IPS-15b (cell line): ENCODE measurements at regions not wholly inside any gene's neighbourhood (a gene's known extent, or its start where the extent isn't known, plus 50 kb on each side); places are given as distances from the start of the nearest gene placed in this dataset.

ENCODE experiments used
- H3K27me3 ChIP-seq: one replicate; pipeline ENCODE4 v1.6.1; 2013; ENCODE audit warnings: low read length; ENCODE audit not compliant: control insufficient read depth, insufficient read depth
- H3K36me3 ChIP-seq: one replicate; pipeline ENCODE4 v1.6.1; 2013; ENCODE audit warnings: low read length; ENCODE audit not compliant: control insufficient read depth, insufficient read depth
- H3K4me1 ChIP-seq: one replicate; pipeline ENCODE4 v1.6.1; 2013; ENCODE audit warnings: mild to moderate bottlenecking, low read length; ENCODE audit not compliant: control insufficient read depth, insufficient read depth
- H3K4me3 ChIP-seq: one replicate; pipeline ENCODE4 v1.5.1; 2013; ENCODE audit warnings: low read depth, low read length
- H3K9ac ChIP-seq: one replicate; pipeline ENCODE4 v1.6.1; 2013; ENCODE audit warnings: low read depth, mild to moderate bottlenecking, low read length
- H3K9me3 ChIP-seq: one replicate; pipeline ENCODE4 v1.6.1; 2013; ENCODE audit warnings: mild to moderate bottlenecking, low read length; ENCODE audit not compliant: control insufficient read depth, insufficient read depth

- H3K9ac ChIP-seq: no peak overlapping the region
- H3K4me1 ChIP-seq: no peaks in the 10 kb centered on the region
- no peaks in the 10 kb centered on the region for H3K36me3 ChIP-seq
- H3K4me3 ChIP-seq: no peak overlapping the region
- H3K27me3 ChIP-seq: no peaks in the 10 kb centered on the region
- H3K9me3 ChIP-seq: no peaks in the 10 kb centered on the region
Measured at GRCh38 chr17:69637446-69638156, 223.1 kb downstream of the MAP2K6 start.

DNA sequence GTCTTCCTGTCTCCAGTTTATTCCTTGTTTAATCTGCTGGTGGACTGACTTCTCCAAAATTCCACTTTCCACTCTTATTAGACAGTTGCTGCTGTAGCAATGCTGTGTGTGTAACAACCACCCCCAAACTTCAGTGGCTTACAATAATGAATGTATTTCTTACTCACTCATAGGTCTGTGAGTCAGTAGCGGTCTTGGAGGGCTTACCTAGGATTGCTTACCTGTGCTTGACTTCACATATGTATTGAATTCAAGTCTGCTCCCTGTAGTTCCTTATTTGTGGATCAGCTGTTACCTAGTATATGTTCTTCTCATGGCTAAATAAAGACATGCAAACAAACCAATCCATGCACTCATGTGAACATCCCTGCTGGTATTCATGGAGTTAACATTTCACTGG lies 224.6 kb downstream of the MAP2K6 start:
- H3K27me3 ChIP-seq: no peaks in the 10 kb centered on the region
- no peaks in the 10 kb centered on the region for H3K9me3 ChIP-seq
- H3K4me1 ChIP-seq: no peaks in the 10 kb centered on the region
- H3K4me3 ChIP-seq: no peak overlapping the region
- H3K9ac ChIP-seq: no peak overlapping the region
- H3K36me3 ChIP-seq: no peaks in the 10 kb centered on the region

GRCh38 chr17:69640073-69640472 lies 225.6 kb downstream of the MAP2K6 start:
- Histone ChIP-seq H3K27me3 (no peaks in the 10 kb centered on the region), H3K36me3 (no peaks in the 10 kb centered on the region), H3K9me3 (no peaks in the 10 kb centered on the region), H3K4me1 (no peaks in the 10 kb centered on the region), H3K4me3 (no peak overlapping the region), H3K9ac (no peak overlapping the region)

- Histone ChIP-seq H3K36me3 (no peaks in the 10 kb centered on the region), H3K4me1 (no peaks in the 10 kb centered on the region), H3K4me3 (no peak overlapping the region), H3K27me3 (no peaks in the 10 kb centered on the region), H3K9me3 (no peaks in the 10 kb centered on the region), H3K9ac (no peak overlapping the region)
Measured at GRCh38 chr17:69643686-69644085, 229.2 kb downstream of the MAP2K6 start.

GRCh38 chr17:69646729-69647128 lies 232.2 kb downstream of the MAP2K6 start:
- Histone ChIP-seq H3K4me1 (no peaks in the 10 kb centered on the region), H3K36me3 (no peaks in the 10 kb centered on the region), H3K9ac (no peak overlapping the region), H3K9me3 (no peaks in the 10 kb centered on the region), H3K4me3 (no peak overlapping the region), H3K27me3 (no peaks in the 10 kb centered on the region)

DNA sequence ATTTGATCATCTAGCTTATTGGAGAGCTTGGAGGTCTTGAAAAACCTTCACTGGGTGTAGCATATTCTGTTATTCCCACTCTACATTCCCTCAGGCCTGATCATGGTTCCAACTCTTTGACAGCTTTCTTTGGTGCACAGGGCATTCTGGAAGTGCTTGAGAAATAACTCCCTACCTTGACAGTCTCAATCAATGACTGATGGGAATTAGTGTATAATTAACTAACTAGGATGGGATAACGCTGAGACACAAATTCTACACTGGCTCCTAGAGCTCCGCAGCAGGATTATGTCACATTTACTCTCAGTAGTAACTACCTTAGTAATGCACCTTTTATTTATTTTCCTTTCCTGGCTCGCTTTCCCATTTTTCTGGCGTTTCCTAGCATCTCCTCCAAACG lies 236.4 kb downstream of the MAP2K6 start:
- no peaks in the 10 kb centered on the region for H3K9me3 ChIP-seq
- H3K36me3 ChIP-seq: no peaks in the 10 kb centered on the region
- no peak overlapping the region for H3K9ac ChIP-seq
- no peaks in the 10 kb centered on the region for H3K27me3 ChIP-seq
- no peak overlapping the region for H3K4me3 ChIP-seq
- H3K4me1 ChIP-seq: no peaks in the 10 kb centered on the region

DNA sequence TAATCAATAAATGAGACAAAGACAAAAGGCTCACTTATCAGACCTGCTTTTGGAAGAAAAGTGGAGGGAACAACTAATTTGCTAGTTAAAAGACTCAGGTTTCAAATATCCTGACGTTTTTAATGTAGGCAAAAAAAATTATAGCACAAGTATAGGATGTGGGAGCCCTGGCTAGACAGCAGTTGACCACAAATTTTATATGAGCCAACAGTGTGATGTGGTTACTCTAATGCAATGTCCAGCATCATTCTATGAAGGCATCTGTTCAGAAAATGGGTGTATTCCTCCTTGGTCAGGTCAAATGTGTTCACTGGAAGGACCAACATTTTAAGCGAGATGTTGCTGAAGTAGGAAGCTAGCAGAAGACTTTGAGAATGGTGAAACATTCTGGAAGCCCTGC lies 237.4 kb downstream of the MAP2K6 start:
- H3K9me3 ChIP-seq: no peaks in the 10 kb centered on the region
- no peaks in the 10 kb centered on the region for H3K4me1 ChIP-seq
- H3K27me3 ChIP-seq: no peaks in the 10 kb centered on the region
- no peak overlapping the region for H3K9ac ChIP-seq
- H3K36me3 ChIP-seq: no peaks in the 10 kb centered on the region
- H3K4me3 ChIP-seq: no peak overlapping the region

DNA sequence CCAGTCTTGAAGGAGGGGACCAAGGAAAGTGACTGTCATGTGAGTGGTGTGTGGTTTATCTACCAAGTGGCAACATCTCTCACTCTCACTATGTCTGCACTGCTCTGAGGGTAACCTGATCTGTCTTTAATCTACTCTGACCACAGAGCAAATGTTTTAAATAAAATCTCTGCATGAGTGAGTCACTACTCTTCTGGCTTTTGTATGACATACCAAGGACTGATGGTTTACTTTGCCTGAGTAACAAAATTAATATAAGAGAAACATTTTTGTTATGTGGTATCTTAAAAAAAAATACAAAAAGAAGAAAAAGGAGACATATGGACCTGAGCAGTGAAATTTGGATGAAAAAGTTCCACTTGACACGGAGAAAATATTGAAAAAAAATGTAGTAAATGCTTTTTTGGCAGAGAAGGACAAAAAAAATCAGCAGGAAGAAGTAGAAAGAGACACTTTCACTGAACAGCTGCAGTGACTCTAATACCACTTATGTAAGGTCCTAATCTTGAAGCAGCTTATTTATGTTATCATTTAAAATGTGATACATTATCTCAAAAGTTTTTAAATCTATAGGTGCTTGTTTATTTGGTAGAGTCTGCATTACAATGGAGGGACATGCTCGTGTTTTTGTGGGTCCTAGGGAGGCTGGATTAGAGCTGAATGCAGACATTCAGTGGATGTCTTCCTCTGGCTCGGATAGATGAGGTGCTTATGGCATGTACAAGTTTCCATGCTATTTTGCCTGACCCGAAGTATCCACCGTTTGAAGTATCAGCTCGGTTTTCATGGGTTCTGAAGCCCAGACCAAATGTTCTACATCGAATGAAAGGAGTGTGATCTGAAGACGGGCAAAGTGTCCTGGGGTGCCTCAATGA lies 240.7 kb downstream of the MAP2K6 start:
- no peak overlapping the region for H3K4me3 ChIP-seq

GRCh38 chr17:69655902-69656301 lies 241.4 kb downstream of the MAP2K6 start:
- Histone ChIP-seq H3K9ac (no peak overlapping the region), H3K4me1 (no peaks in the 10 kb centered on the region), H3K4me3 (no peak overlapping the region), H3K9me3 (no peaks in the 10 kb centered on the region), H3K27me3 (no peaks in the 10 kb centered on the region), H3K36me3 (no peaks in the 10 kb centered on the region)

More for the DNA sequence above, 240.7 kb downstream of the MAP2K6 start:
- Histone ChIP-seq H3K36me3 (no peaks in the 10 kb centered on the region), H3K9ac (no peak overlapping the region), H3K27me3 (no peaks in the 10 kb centered on the region), H3K4me1 (no peaks in the 10 kb centered on the region), H3K9me3 (no peaks in the 10 kb centered on the region)

DNA sequence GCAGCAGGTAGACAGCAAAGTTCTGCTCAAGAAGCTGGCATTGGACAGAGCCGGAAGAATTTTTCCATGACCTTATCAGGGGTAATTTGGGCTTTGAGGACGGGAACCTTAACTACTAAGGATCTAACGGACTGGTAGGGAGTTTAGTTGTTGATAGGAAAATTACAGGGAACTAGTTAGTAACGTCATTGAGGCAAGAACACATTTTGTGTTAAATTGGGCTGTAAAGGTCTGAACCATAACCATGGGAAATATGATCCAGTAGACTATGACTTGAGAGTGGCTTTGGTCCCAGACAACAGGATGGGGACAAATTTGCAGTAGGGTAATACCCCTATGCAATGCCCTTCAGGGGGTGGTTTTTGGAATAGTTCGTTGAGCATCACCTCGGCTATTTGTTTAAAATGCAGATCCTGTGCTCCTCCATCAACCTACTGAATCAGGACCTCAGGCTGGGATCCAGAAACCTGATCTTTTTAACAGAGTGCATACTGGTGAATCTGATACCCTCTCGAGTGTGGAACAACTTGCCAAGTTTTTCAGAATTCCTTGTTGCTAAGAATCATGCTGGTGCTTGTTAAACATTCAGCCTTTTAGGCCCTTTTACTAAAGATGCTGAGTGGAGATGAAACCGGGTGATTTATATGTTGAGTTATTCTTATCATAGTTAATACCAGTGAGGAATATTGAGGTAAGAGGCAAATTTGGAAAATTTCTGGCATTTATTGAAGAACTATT lies 255.1 kb downstream of the MAP2K6 start:
- Histone ChIP-seq H3K27me3 (no peaks in the 10 kb centered on the region), H3K9me3 (no peaks in the 10 kb centered on the region), H3K36me3 (no peaks in the 10 kb centered on the region), H3K4me3 (no peak overlapping the region), H3K9ac (no peak overlapping the region), H3K4me1 (no peaks in the 10 kb centered on the region)

- H3K36me3 ChIP-seq: no peaks in the 10 kb centered on the region
- H3K4me1 ChIP-seq: no peaks in the 10 kb centered on the region
- no peaks in the 10 kb centered on the region for H3K9me3 ChIP-seq
- H3K4me3 ChIP-seq: no peak overlapping the region
- H3K27me3 ChIP-seq: no peaks in the 10 kb centered on the region
- H3K9ac ChIP-seq: no peak overlapping the region
Measured at GRCh38 chr17:69672924-69673323, 258.4 kb downstream of the MAP2K6 start.
